GM12875 (cell line): ENCODE measurements at regions not wholly inside any gene's neighbourhood (a gene's known extent, or its start where the extent isn't known, plus 50 kb on each side); places are given as distances from the start of the nearest gene placed in this dataset.

ENCODE experiments used
- H3K4me3 ChIP-seq: one replicate; pipeline ENCODE4 v1.5.1; 2011; ENCODE audit warnings: low read depth, low read length, control low read depth
- CTCF ChIP-seq: IDR thresholded peaks from 2 replicates; pipeline ENCODE4 v1.5.1; 2011; ENCODE audit warnings: low read depth, mild to moderate bottlenecking, control low read depth, inconsistent platforms, low read length, moderate library complexity, borderline replicate concordance; ENCODE audit not compliant: insufficient read depth

- H3K4me3 ChIP-seq: no peak overlapping the region
- TF ChIP-seq CTCF: no peak
Observed at GRCh38 chr9:86796666-86797065, 150.6 kb downstream of the GAS1 start.

GRCh38 chr9:86795823-86796553 lies 151.3 kb downstream of the GAS1 start:
- TF ChIP-seq CTCF: no peak
- H3K4me3 ChIP-seq: no peak overlapping the region

- TF ChIP-seq CTCF: no peak
- H3K4me3 ChIP-seq: no peak overlapping the region
Observed at GRCh38 chr9:86795047-86795442, 152.3 kb downstream of the GAS1 start.

- no peak overlapping the region for H3K4me3 ChIP-seq
- no peak for TF ChIP-seq CTCF
Observed at GRCh38 chr9:86794391-86795046, 152.8 kb downstream of the GAS1 start.

GRCh38 chr9:86792136-86792535 lies 155.2 kb downstream of the GAS1 start:
- TF ChIP-seq CTCF: no peak

GRCh38 chr9:86790805-86791204 lies 156.5 kb downstream of the GAS1 start:
- no peak overlapping the region for H3K4me3 ChIP-seq
- TF ChIP-seq CTCF: no peak

More at GRCh38 chr9:86792136-86792535, 155.2 kb downstream of the GAS1 start:
- no peak overlapping the region for H3K4me3 ChIP-seq

- no peak for TF ChIP-seq CTCF
- no peak overlapping the region for H3K4me3 ChIP-seq
Observed at GRCh38 chr9:86788456-86788855, 158.8 kb downstream of the GAS1 start.
